MM.1S (cell line): ENCODE measurements at regions not wholly inside any gene's neighbourhood (a gene's known extent, or its start where the extent isn't known, plus 50 kb on each side); places are given as distances from the start of the nearest gene placed in this dataset.

Source experiments
- DNase-seq: peaks from one replicate; pipeline ENCODE4 v3.0.0-alpha.2; 2015
- H2AFZ ChIP-seq: fragments of 300-600 bp; sonication (generic); 2 replicates; pipeline ENCODE4 v1.6.0; 2016; ENCODE audit warnings: antibody characterized with exemption, low read length
- H3F3A ChIP-seq: fragments of 300-600 bp; sonication (generic); 2 replicates; pipeline ENCODE4 v1.6.1; 2016; ENCODE audit warnings: mild to moderate bottlenecking, antibody characterized with exemption, low read length, moderate library complexity, mixed read lengths; ENCODE audit not compliant: insufficient read depth
- H3K27ac ChIP-seq: fragments of 300-600 bp; sonication (generic); 2 replicates; pipeline ENCODE4 v1.5.1; 2016; ENCODE audit warnings: mild to moderate bottlenecking, low read length
- H3K27me3 ChIP-seq: fragments of 300-600 bp; sonication (generic); replicated peaks from 2 replicates; pipeline ENCODE4 v1.6.0; 2016; ENCODE audit warnings: low read length; ENCODE audit not compliant: insufficient read depth
- H3K36me3 ChIP-seq: fragments of 300-600 bp; sonication (generic); replicated peaks from 2 replicates; pipeline ENCODE4 v1.6.1; 2016; ENCODE audit warnings: mild to moderate bottlenecking, low read length, mixed read lengths; ENCODE audit not compliant: insufficient read depth
- H3K4me1 ChIP-seq: fragments of 300-600 bp; sonication (generic); 2 replicates; pipeline ENCODE4 v1.6.1; 2016; ENCODE audit warnings: low read length, mixed read lengths
- H3K4me2 ChIP-seq: fragments of 300-600 bp; sonication (generic); 2 replicates; pipeline ENCODE4 v1.6.0; 2016; ENCODE audit warnings: low read depth, low read length
- H3K4me3 ChIP-seq: fragments of 300-600 bp; sonication (generic); 2 replicates; pipeline ENCODE4 v1.5.1; 2016; ENCODE audit warnings: low read length, mixed read lengths
- H3K79me2 ChIP-seq: fragments of 300-600 bp; sonication (generic); 2 replicates; pipeline ENCODE4 v1.6.1; 2016; ENCODE audit warnings: mixed run types, low read length, mixed read lengths
- H3K9ac ChIP-seq: fragments of 300-600 bp; sonication (generic); 2 replicates; pipeline ENCODE4 v1.6.1; 2016; ENCODE audit warnings: low read length, mixed read lengths
- H3K9me2 ChIP-seq: fragments of 300-600 bp; sonication (generic); replicated peaks from 2 replicates; pipeline ENCODE4 v1.6.1; 2016; ENCODE audit warnings: mild to moderate bottlenecking, low read length, mixed read lengths; ENCODE audit not compliant: insufficient read depth
- H3K9me3 ChIP-seq: fragments of 300-600 bp; sonication (generic); replicated peaks from 2 replicates; pipeline ENCODE4 v1.6.1; 2016; ENCODE audit warnings: mild to moderate bottlenecking, low read length, mixed read lengths; ENCODE audit not compliant: insufficient read depth
- H4K20me1 ChIP-seq: fragments of 300-600 bp; sonication (generic); 2 replicates; pipeline ENCODE4 v1.6.1; 2016; ENCODE audit warnings: mild to moderate bottlenecking, low read length, moderate library complexity, mixed read lengths; ENCODE audit not compliant: insufficient read depth
- EZH2 ChIP-seq: fragments of 300-600 bp; sonication (generic); optimal IDR thresholded peaks from 2 replicates; pipeline ENCODE3; 2017; ENCODE audit warnings: low read depth, mild to moderate bottlenecking, antibody characterized with exemption, low read length, mixed read lengths
- EZH2phosphoT487 ChIP-seq: fragments of 300-600 bp; sonication (generic); IDR thresholded peaks from 2 replicates; pipeline ENCODE4 v1.6.1; 2018; ENCODE audit warnings: antibody characterized with exemption, low read length
- TF ChIP-seq, protein P1 (sequence below): fragments of 300-600 bp; sonication (generic); IDR thresholded peaks from 2 replicates; pipeline ENCODE4 v1.5.1; 2016; ENCODE audit warnings: antibody characterized with exemption, low read length, mixed read lengths

DNA sequence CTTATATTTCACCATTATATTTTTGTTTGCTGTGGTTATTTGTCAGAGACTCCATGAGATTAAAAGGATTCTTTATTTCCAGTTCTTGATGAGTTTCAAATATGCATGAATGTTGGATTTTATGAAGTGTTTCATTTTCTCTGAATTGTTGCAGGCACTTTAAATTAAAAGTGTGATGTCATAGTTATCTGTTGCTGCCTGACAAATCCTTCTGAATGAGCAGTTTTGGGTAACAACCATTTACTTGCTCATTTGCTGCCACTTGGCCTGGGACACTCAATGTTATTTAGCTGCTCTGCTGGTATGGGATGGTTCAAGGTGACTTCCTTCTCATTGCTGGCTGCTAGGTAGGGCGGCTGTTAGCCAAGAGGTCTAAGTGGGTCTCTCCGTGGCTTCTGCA is 173.5 kb downstream of the LPIN1 start:
- H3K4me3 ChIP-seq = no peak overlapping the region
- H3K9ac ChIP-seq = no peak overlapping the region
- no peaks in the 10 kb centered on the region for H4K20me1 ChIP-seq
- no peaks in the 10 kb centered on the region for H3K79me2 ChIP-seq
- H3F3A ChIP-seq = no peaks in the 10 kb centered on the region
- H3K27me3 ChIP-seq = no peaks in the 10 kb centered on the region
- no peaks in the 10 kb centered on the region for H3K4me1 ChIP-seq
- H3K9me2 ChIP-seq = no peaks in the 10 kb centered on the region
- H3K27ac ChIP-seq = no peak overlapping the region
- H3K4me2 ChIP-seq = no peak overlapping the region
- H2AFZ ChIP-seq = no peak overlapping the region
- H3K9me3 ChIP-seq = no peaks in the 10 kb centered on the region
- DNase-seq = no peak
- TF ChIP-seq, protein P1, sequence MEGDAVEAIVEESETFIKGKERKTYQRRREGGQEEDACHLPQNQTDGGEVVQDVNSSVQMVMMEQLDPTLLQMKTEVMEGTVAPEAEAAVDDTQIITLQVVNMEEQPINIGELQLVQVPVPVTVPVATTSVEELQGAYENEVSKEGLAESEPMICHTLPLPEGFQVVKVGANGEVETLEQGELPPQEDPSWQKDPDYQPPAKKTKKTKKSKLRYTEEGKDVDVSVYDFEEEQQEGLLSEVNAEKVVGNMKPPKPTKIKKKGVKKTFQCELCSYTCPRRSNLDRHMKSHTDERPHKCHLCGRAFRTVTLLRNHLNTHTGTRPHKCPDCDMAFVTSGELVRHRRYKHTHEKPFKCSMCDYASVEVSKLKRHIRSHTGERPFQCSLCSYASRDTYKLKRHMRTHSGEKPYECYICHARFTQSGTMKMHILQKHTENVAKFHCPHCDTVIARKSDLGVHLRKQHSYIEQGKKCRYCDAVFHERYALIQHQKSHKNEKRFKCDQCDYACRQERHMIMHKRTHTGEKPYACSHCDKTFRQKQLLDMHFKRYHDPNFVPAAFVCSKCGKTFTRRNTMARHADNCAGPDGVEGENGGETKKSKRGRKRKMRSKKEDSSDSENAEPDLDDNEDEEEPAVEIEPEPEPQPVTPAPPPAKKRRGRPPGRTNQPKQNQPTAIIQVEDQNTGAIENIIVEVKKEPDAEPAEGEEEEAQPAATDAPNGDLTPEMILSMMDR = no peak
- TF ChIP-seq EZH2phosphoT487 = no peak
- TF ChIP-seq EZH2 = no peak
- H3K36me3 ChIP-seq = no peaks in the 10 kb centered on the region

DNA sequence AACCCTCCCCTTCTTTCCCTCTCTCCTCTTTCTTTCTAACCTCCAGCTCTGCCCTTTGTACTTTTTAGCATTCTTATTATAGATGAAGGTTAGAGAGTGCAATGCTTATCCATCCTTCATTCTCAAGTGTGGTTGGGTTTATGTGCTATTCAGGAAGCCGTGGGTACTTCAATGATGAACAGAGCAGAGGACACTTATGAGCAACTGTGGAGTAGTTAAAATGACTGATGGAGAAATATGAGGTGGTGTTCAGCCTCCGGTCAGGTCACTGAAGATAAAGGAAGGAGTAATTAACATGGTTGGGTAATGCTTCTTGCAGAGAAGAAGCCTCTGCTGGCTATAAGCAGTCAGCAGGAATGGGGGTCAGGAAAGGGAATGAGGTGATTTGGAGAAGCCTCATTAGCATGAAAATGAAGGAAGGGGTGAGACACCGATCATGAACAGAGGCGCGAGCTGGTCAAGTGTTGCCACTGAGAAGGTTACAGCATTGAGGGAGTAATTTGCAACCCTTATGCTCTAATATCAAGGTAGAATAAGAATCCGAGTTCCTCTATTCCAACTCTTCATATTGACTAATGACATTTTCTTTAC is 174.7 kb downstream of the LPIN1 start:
- H3K4me1 ChIP-seq = no peaks in the 10 kb centered on the region
- no peaks in the 10 kb centered on the region for H3K9me3 ChIP-seq
- no peak overlapping the region for H2AFZ ChIP-seq
- H3K27me3 ChIP-seq = no peaks in the 10 kb centered on the region
- no peak overlapping the region for H3K9ac ChIP-seq
- TF ChIP-seq, protein P1 = no peak
- TF ChIP-seq EZH2 (no peak), EZH2phosphoT487 (no peak)
- DNase-seq = no peak
- no peak overlapping the region for H3K4me2 ChIP-seq
- no peak overlapping the region for H3K4me3 ChIP-seq
- H3F3A ChIP-seq = no peaks in the 10 kb centered on the region
- no peak overlapping the region for H3K27ac ChIP-seq
- no peaks in the 10 kb centered on the region for H3K79me2 ChIP-seq
- H4K20me1 ChIP-seq = no peaks in the 10 kb centered on the region
- no peaks in the 10 kb centered on the region for H3K36me3 ChIP-seq
- no peaks in the 10 kb centered on the region for H3K9me2 ChIP-seq

DNA sequence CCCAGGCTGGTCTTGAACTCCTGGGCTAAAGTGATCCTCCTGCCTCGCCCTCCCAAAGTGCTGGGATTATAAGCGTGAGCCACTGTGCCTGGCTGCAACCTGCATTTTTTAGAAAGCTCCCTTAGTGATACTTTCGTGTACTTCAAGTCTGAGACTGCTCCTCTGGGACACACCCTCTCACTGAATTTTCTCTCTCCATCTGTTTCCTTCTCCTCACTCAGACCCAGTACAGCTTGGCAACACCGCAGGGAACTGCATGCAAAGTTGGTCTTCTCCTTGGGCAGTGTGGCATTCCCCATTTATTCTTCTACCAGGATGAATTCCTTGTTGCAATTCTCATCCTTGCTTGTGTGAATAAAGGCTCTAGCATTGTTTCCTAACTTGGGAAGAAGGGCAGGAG is 175.9 kb downstream of the LPIN1 start:
- Histone ChIP-seq H2AFZ (no peak overlapping the region), H3K4me1 (no peaks in the 10 kb centered on the region), H3K9me3 (no peaks in the 10 kb centered on the region), H3K4me3 (no peak overlapping the region), H3F3A (no peaks in the 10 kb centered on the region), H3K27ac (no peak overlapping the region), H4K20me1 (no peaks in the 10 kb centered on the region), H3K79me2 (no peaks in the 10 kb centered on the region), H3K9me2 (no peaks in the 10 kb centered on the region), H3K27me3 (no peaks in the 10 kb centered on the region), H3K9ac (no peak overlapping the region), H3K36me3 (no peaks in the 10 kb centered on the region), H3K4me2 (no peak overlapping the region)
- DNase-seq = no peak
- no peak for TF ChIP-seq EZH2
- TF ChIP-seq EZH2phosphoT487 = no peak
- TF ChIP-seq, protein P1 = no peak
